Stimulated activated CD4-positive, alpha-beta T cell treated with anti-CD3 and anti-CD28 coated beads, Interleukin-12 subunit alpha, Interleukin-12 subunit beta, amount 100 ng/mL, for 48 hours (primary cell): ENCODE measurements at regions not wholly inside any gene's neighbourhood (a gene's known extent, or its start where the extent isn't known, plus 50 kb on each side); places are given as distances from the start of the nearest gene placed in this dataset.
"Not testable (repeated sequence)": the region's sequence is repeated elsewhere in the genome, so short reads cannot be mapped to it uniquely, and the experiment has no call there.

Experiments used
- DNase-seq, 3 donors: peaks; one replicate each; pipeline ENCODE4 v3.0.0-alpha.2; 2020; ENCODE audit warnings: low read depth in 2 of 3, low spot score in 1 of 3

DNA sequence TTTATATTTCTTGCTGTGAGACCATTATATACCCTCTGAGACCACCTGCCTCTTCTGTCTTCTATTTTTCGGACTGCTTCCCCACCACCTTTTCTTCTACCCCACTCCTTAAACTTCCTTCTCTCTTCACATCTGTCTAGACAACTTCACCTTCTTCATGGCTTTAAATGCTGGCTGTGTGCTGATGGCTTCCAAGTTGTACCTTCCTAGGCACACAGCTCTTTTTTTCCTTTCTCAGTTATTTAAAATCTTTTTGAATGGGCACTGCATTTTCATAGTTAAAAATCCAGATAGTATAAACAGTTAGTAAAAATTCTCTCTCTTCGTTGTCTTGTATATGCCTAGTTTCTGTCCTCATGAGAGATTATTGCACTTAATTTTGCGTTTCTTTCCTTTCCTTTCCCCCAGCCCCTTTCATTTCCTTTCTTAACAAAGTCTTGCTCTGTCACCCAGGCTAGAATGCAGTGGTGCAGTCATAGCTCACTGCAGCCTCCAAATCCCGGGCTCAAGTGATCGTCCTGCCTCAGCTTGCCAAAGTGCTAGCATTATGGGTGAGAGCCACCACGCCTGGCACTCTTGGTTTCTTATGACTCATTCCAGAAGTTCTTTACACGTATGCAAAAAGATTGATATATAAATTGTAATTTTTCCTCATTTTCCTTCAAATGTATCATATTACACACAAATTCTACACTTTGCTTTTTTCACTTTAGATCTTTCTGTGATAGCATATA, 114.3 kb downstream of the NPIPB5 start:
- no peak for DNase-seq

DNA sequence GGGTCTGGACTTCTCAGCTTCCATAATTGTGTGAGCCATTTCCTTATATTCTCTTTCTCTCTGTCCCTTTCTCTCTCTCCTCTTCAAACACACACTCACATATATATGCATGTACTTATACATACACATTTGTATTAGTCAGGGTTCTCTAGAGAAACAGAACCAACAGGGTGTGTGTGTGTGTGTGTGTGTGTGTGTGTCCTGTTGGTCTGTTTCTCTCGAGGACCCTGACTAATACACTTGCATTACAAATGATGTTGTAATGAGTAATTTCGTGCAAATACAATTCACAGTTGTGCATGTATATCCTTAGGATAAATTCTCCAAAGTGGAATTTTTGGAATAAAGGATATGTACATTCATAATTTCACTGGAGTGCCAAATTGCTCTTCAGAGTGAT, 115.3 kb downstream of the NPIPB5 start:
- DNase-seq, result no peak

- no peak for DNase-seq
These were observed 116.4 kb downstream of the NPIPB5 start for GRCh38 chr16:22627043-22627442.

DNA sequence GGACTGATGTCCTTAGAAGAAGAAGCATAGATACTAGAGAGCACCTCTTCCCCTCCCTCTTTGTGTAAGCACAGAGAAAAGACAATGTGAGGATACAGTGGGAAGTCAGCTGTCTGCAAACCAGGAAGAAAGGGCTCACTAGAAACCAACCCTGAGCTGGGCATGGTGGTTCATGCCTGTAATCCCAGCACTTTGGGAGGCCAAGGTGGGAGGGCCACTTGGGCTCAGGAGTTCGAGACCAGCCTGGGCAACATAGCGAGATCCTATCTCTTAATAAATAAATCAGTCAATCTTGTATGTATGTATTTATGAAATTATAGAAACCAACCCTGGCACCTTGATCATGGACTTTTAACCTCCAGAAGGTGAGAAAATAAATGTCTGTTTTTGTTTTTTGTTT, 118.3 kb downstream of the NPIPB5 start:
- no peak for DNase-seq

- no peak for DNase-seq
These were observed 119.6 kb downstream of the NPIPB5 start for GRCh38 chr16:22630242-22630641.

DNA sequence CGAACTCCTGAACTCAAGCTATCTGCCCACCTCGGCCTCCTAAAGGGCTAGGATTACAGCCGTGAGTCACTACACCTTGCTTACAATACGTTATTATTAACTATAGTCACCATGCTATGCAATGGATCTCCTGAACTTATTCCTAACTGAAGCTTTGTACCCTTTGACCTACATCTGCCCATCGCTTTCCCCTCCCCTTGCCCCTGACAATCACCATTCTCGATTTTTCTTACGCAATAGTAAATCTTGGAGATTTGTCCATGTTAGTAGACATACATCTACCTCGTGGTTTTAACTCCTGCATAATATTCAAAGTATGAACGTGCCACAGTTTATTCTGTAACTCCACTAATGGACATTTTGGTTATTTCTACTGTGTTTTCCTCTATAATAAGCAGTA, 120.6 kb downstream of the NPIPB5 start:
- DNase-seq, result no peak

GRCh38 chr16:22632606-22633005, 121.9 kb downstream of the NPIPB5 start:
- no peak for DNase-seq

GRCh38 chr16:22633280-22633679, 122.6 kb downstream of the NPIPB5 start:
- DNase-seq, result no peak

- DNase-seq, result no peak
These were observed 123.1 kb downstream of the NPIPB5 start for GRCh38 chr16:22633799-22634198.

GRCh38 chr16:22634954-22635353, 124.3 kb downstream of the NPIPB5 start:
- no peak for DNase-seq

- DNase-seq, result no peak
These were observed 124.7 kb downstream of the NPIPB5 start for GRCh38 chr16:22635357-22635761.

GRCh38 chr16:22635801-22636200, 125.1 kb downstream of the NPIPB5 start:
- no peak for DNase-seq

- DNase-seq, result no peak
These were observed 127.9 kb downstream of the NPIPB5 start for GRCh38 chr16:22638393-22639206.

DNA sequence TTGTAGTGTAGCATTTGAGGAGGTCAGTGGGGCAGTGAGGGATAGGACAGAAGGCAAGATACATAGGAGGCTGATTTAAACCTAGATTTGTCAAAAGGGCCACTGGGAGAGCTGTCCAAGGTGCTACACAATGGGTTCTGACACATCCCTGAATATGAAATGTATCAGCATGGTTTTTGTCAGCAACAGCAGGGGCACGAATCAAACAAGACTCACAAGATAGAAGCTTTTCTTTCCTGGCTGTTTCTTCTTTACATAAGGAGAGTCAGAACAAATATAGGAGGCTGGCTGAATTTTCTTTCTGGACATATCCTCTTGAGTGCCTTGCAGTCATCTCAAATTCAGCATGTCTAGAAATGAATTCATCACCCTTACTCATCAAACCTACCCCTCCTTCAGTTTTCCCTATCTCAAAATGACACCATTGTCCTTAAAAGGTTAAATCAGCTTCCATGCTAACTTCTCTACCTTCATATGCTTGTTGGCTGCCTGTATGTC, 130.5 kb downstream of the NPIPB5 start:
- no peak for DNase-seq

DNA sequence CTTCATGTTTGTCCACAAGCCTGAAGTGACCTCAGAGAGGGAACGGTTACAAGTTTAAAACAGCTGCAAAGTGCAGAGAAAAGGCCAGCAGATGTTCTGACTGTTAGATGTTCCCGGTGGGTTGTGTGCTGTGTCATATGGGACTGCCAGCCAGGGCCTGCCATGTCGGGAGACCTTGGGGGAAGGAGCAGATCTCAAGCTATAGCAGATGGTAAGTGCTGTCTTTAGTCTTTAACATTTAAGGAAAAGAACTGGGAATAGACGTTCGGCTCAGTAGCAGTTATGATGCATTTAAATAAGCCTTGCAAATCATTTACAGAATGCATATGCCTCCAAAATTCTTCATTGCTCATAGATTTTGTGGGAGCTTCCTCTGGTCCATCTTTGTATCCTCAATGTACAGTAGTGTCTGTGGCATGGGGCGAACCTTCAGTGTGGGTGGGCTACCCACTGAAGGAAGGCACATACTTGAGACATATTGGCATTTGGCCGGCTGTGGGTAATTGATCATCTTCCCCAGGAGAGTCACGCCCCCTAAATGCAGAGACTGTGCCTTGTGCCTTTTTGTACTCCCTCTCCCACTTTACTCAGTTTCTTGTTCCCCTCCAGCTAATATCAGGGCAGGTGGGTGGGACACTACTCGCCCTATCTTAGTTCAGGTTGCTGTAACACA, 131.9 kb downstream of the NPIPB5 start:
- no peak for DNase-seq

- DNase-seq, result not testable (repeated sequence)
These were observed 132.5 kb downstream of the NPIPB5 start for GRCh38 chr16:22643203-22643602.

DNA sequence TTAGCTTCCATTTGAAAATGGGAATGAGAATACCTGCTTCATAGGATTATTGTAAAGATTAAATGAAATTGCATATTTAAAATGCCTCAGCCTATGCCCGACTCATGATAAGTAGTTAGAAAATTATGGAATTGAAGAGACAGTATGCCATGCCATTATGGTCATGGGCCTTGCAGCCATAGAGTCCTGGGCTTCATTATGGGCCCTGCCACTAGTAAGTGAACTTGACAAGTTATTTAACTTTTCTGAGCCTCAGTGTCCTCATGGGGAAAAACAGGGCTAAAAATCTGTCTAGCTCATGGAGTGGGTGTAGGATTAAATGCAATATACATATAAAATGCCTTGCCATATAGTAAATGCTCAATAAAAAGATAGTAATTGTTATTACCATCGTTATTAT, 133.2 kb downstream of the NPIPB5 start:
- DNase-seq, result no peak

GRCh38 chr16:22645868-22646267, 135.2 kb downstream of the NPIPB5 start:
- DNase-seq, result no peak

DNA sequence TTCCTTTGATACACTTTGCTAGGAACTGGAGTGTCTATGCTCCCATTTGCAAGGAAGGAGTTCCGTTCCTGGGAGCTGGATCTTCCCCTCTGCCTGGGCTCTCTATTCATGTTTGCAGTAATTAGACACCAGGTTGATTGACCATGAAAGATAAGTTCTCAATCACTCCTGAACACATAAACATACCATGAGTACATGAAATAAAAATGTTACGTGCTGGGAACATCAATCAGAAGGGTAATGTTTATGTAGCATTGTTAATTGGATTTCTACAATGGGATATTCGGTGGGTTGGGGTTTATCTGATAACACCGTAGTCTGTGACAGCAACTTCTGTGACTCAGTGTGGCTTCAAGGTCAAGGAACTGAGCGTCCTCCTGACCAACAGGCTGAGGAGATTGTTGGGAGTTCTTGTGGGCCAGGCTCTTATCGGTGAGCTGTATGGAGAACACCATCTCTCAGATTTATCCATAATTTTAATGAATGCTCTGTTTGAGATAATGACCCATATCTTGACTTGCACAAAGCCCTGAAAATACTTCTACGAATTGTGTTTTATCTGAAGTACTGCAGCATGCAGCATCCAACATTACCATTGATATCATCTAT, 136.4 kb downstream of the NPIPB5 start:
- no peak for DNase-seq

- no peak for DNase-seq
These were observed 137.4 kb downstream of the NPIPB5 start for GRCh38 chr16:22648141-22648540.

GRCh38 chr16:22648941-22649340, 138.2 kb downstream of the NPIPB5 start:
- no peak for DNase-seq
